ENCODE measurements at regions not wholly inside any gene's neighbourhood (a gene's known extent, or its start where the extent isn't known, plus 50 kb on each side); places are given as distances from the start of the nearest gene placed in this dataset.
A peak's percentile ranks its signal among the peaks of the same experiment; 100 is the strongest.

DNA sequence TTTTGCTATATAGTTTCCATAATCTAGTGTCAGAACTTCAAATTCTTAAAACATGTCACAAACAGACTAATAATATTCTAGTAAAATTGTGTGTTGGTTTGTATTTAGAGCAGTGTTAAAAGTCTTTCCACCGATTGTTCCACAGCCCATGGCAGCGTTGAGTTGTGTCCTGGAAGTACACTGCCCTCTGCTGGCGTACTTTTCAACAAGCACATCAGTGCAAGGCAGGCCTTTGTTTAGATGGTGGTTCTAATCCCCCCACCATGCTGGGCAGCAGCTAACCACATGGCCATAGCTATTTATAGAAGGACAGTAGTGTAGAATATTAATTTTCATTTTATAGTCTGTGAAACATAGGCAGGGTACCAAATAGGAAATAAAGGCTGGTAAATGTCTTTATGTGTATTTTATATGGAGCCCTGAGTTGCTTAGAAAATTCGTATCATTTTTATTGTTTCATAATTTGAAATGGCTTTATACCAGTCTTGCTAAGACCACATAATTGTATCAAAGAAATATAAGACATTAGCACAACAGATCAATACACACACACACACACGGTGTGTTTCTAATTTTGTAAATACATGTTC, 235.4 kb downstream of the SEC23A start (continued):
- TF ChIP-seq ZNF34 (CRISPR knock-in tag; IDR thresholded peaks at IDR 0.05; ENCODE audit: borderline replicate concordance) (no peak), CHD4 (IDR thresholded peaks at IDR 0.05; ENCODE audit: borderline replicate concordance, low read length) (no peak), PRMT3 (CRISPR knock-in tag; IDR thresholded peaks at IDR 0.05; ENCODE audit: borderline replicate concordance, low read depth) (no peak), ZNF354B (CRISPR knock-in tag; IDR thresholded peaks at IDR 0.05) (no peak), FOXC1 (CRISPR knock-in tag; IDR thresholded peaks at IDR 0.05; ENCODE audit: borderline replicate concordance) (no peak), HNF4A (CRISPR knock-in tag; IDR thresholded peaks at IDR 0.05) (no peak), ZFP1 (CRISPR knock-in tag; IDR thresholded peaks at IDR 0.05) (peak; percentile 55; the same call in 1 of the 2 replicates), ZNF33A (CRISPR knock-in tag; IDR thresholded peaks at IDR 0.05; ENCODE audit: borderline replicate concordance) (no peak), ZNF20 (CRISPR knock-in tag; IDR thresholded peaks at IDR 0.05) (no peak), ZNF589 (CRISPR knock-in tag; conservative IDR thresholded peaks at IDR 0.05) (no peak), CHCHD3 (CRISPR knock-in tag; IDR thresholded peaks at IDR 0.05) (no peak), ZNF546 (CRISPR knock-in tag; conservative IDR thresholded peaks at IDR 0.05) (no peak), FOXJ3 (CRISPR knock-in tag; IDR thresholded peaks at IDR 0.05; ENCODE audit: borderline replicate concordance) (peak; percentile 60; the same call in 1 of the 2 replicates), ZNF788 (CRISPR knock-in tag; IDR thresholded peaks at IDR 0.05; ENCODE audit: borderline replicate concordance) (no peak), ZNF543 (CRISPR knock-in tag; IDR thresholded peaks at IDR 0.05) (0 out of 2 replicates have a peak, but pooled peaks have one; percentile 5), HDAC1 (CRISPR knock-in tag; IDR thresholded peaks at IDR 0.05) (no peak; the same call in 1 of the 2 replicates), ZNF652 (CRISPR knock-in tag; IDR thresholded peaks at IDR 0.05; ENCODE audit: borderline replicate concordance, low read depth) (no peak), DNMT3B (CRISPR knock-in tag; conservative IDR thresholded peaks at IDR 0.05) (no peak), ZNF550 (CRISPR knock-in tag; IDR thresholded peaks at IDR 0.05; ENCODE audit: borderline replicate concordance) (no peak), ZNF724P (CRISPR knock-in tag; IDR thresholded peaks at IDR 0.05; ENCODE audit: borderline replicate concordance) (no peak), TAF1 (CRISPR knock-in tag; IDR thresholded peaks at IDR 0.05) (no peak), ZNF124 (CRISPR knock-in tag; IDR thresholded peaks at IDR 0.05) (0 out of 2 replicates have a peak, but pooled peaks have one; percentile 20), NR1H2 (CRISPR knock-in tag; IDR thresholded peaks at IDR 0.05; ENCODE audit: borderline replicate concordance, low read depth) (no peak), NBN (conservative IDR thresholded peaks at IDR 0.05) (no peak)
- TF ChIP-seq, protein P1, sequence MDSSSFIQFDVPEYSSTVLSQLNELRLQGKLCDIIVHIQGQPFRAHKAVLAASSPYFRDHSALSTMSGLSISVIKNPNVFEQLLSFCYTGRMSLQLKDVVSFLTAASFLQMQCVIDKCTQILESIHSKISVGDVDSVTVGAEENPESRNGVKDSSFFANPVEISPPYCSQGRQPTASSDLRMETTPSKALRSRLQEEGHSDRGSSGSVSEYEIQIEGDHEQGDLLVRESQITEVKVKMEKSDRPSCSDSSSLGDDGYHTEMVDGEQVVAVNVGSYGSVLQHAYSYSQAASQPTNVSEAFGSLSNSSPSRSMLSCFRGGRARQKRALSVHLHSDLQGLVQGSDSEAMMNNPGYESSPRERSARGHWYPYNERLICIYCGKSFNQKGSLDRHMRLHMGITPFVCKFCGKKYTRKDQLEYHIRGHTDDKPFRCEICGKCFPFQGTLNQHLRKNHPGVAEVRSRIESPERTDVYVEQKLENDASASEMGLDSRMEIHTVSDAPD (CRISPR knock-in tag; IDR thresholded peaks at IDR 0.05), result no peak
- TF ChIP-seq, protein P2, sequence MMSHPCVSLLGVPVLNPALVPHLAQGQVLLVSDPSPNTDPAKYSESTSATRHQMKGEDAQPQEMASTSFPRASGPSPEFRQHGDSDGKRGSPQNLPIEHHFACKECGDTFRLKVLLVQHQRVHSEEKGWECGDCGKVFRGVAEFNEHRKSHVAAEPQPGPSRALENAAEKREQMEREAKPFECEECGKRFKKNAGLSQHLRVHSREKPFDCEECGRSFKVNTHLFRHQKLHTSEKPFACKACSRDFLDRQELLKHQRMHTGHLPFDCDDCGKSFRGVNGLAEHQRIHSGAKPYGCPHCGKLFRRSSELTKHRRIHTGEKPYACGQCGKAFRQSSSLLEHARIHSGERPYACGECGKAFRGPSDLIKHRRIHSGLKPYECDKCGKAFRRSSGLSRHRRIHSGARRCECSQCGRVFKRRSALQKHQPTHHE (CRISPR knock-in tag; IDR thresholded peaks at IDR 0.05; ENCODE audit: borderline replicate concordance), result 0 out of 2 replicates have a peak, but pooled peaks have one; percentile 27
- TF ChIP-seq, protein P3, sequence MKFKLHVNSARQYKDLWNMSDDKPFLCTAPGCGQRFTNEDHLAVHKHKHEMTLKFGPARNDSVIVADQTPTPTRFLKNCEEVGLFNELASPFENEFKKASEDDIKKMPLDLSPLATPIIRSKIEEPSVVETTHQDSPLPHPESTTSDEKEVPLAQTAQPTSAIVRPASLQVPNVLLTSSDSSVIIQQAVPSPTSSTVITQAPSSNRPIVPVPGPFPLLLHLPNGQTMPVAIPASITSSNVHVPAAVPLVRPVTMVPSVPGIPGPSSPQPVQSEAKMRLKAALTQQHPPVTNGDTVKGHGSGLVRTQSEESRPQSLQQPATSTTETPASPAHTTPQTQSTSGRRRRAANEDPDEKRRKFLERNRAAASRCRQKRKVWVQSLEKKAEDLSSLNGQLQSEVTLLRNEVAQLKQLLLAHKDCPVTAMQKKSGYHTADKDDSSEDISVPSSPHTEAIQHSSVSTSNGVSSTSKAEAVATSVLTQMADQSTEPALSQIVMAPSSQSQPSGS (CRISPR knock-in tag; IDR thresholded peaks at IDR 0.05), result peak; percentile 70; the same call in 1 of the 2 replicates
- TF ChIP-seq, protein P4, sequence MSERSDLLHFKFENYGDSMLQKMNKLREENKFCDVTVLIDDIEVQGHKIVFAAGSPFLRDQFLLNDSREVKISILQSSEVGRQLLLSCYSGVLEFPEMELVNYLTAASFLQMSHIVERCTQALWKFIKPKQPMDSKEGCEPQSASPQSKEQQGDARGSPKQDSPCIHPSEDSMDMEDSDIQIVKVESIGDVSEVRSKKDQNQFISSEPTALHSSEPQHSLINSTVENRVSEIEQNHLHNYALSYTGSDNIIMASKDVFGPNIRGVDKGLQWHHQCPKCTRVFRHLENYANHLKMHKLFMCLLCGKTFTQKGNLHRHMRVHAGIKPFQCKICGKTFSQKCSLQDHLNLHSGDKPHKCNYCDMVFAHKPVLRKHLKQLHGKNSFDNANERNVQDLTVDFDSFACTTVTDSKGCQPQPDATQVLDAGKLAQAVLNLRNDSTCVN (CRISPR knock-in tag; IDR thresholded peaks at IDR 0.05; ENCODE audit: borderline replicate concordance), result no peak

Data from HepG2 (cell line).